ENCODE measurements at regions not wholly inside any gene's neighbourhood (a gene's known extent, or its start where the extent isn't known, plus 50 kb on each side); places are given as distances from the start of the nearest gene placed in this dataset.

GRCh38 chr17:79491006-79491405 lies 119.8 kb downstream of the RBFOX3 start:
- no peak for DNase-seq (ENCODE audit: low read depth in 2 of 2)
- H3K4me3 ChIP-seq (replicated peaks in 1 of 2; ENCODE audit: low read depth in 2 of 2, low read length in 2 of 2), result no peak overlapping the region
- TF ChIP-seq CTCF (IDR thresholded peaks at IDR 0.05; ENCODE audit: low read depth, low read length), result no peak

GRCh38 chr17:79490530-79490929 lies 120.3 kb downstream of the RBFOX3 start:
- no peak overlapping the region for H3K4me3 ChIP-seq (replicated peaks in 1 of 2; ENCODE audit: low read depth in 2 of 2, low read length in 2 of 2)
- no peak for TF ChIP-seq CTCF (IDR thresholded peaks at IDR 0.05; ENCODE audit: low read depth, low read length)
- no peak for DNase-seq (ENCODE audit: low read depth in 2 of 2)

GRCh38 chr17:79487149-79487548 lies 123.7 kb downstream of the RBFOX3 start:
- no peak overlapping the region for H3K4me3 ChIP-seq (replicated peaks in 1 of 2; ENCODE audit: low read depth in 2 of 2, low read length in 2 of 2)
- no peak for DNase-seq (ENCODE audit: low read depth in 2 of 2)
- TF ChIP-seq CTCF (IDR thresholded peaks at IDR 0.05; ENCODE audit: low read depth, low read length), result no peak

GRCh38 chr17:79485991-79486390 lies 124.9 kb downstream of the RBFOX3 start:
- H3K4me3 ChIP-seq (replicated peaks in 1 of 2; ENCODE audit: low read depth in 2 of 2, low read length in 2 of 2), result no peak overlapping the region
- TF ChIP-seq CTCF (IDR thresholded peaks at IDR 0.05; ENCODE audit: low read depth, low read length), result no peak
- DNase-seq (ENCODE audit: low read depth in 2 of 2), result no peak

GRCh38 chr17:79485419-79485985 lies 125.3 kb downstream of the RBFOX3 start:
- no peak overlapping the region for H3K4me3 ChIP-seq (replicated peaks in 1 of 2; ENCODE audit: low read depth in 2 of 2, low read length in 2 of 2)
- no peak for TF ChIP-seq CTCF (IDR thresholded peaks at IDR 0.05; ENCODE audit: low read depth, low read length)
- no peak for DNase-seq (ENCODE audit: low read depth in 2 of 2)

GRCh38 chr17:79484600-79485418 lies 126.0 kb downstream of the RBFOX3 start:
- H3K4me3 ChIP-seq (replicated peaks in 1 of 2; ENCODE audit: low read depth in 2 of 2, low read length in 2 of 2), result no peak overlapping the region
- no peak for DNase-seq (ENCODE audit: low read depth in 2 of 2)
- TF ChIP-seq CTCF (IDR thresholded peaks at IDR 0.05; ENCODE audit: low read depth, low read length), result no peak

Data from cardiac fibroblast (primary cell).